ENCODE measurements at regions not wholly inside any gene's neighbourhood (a gene's known extent, or its start where the extent isn't known, plus 50 kb on each side); places are given as distances from the start of the nearest gene placed in this dataset.
A peak's percentile ranks its signal among the peaks of the same experiment; 100 is the strongest.
"Not testable (repeated sequence)": the region's sequence is repeated elsewhere in the genome, so short reads cannot be mapped to it uniquely, and the experiment has no call there.

GRCh38 chr1:866095-866494 lies 57.6 kb upstream of the SAMD11 start:
- H3K27ac ChIP-seq, result no peak overlapping the region
- no peaks in the 10 kb centered on the region for H3K4me1 ChIP-seq (ENCODE audit: insufficient read depth)
- H3K9me3 ChIP-seq (ENCODE audit: low read depth), result no peaks in the 10 kb centered on the region
- peaks cover 17% of the 10 kb centered on the region for H3K27me3 ChIP-seq
- H3K9me2 ChIP-seq (replicated peaks; ENCODE audit: insufficient read depth), result no peaks in the 10 kb centered on the region
- H3K36me3 ChIP-seq (replicated peaks; ENCODE audit: insufficient read depth, low read depth), result no peaks in the 10 kb centered on the region
- 74% methylated on average over 9 of the region's 9 CpGs for WGBS (ENCODE audit: low lambda C conversion rate, missing lambda C conversion rate)
- no peak overlapping the region for H2AFZ ChIP-seq
- H3K4me2 ChIP-seq, result no peak overlapping the region
- H3K4me3 ChIP-seq, result no peak overlapping the region
- DNase-seq (ENCODE audit: low spot score), result no peak
- TF ChIP-seq EZH2 (IDR thresholded peaks at IDR 0.05; ENCODE audit: borderline replicate concordance) (no peak), CTCF (IDR thresholded peaks at IDR 0.05; ENCODE audit: poor library complexity) (no peak), EZH2phosphoT487 (IDR thresholded peaks at IDR 0.05; ENCODE audit: low read depth, severe bottlenecking, unreplicated experiment) (no peak)
- H3K79me2 ChIP-seq, result no peaks in the 10 kb centered on the region
- no peaks in the 10 kb centered on the region for H4K20me1 ChIP-seq (ENCODE audit: insufficient read depth, poor library complexity, severe bottlenecking)

- not testable (repeated sequence) for H3K9me2 ChIP-seq (replicated peaks; ENCODE audit: insufficient read depth); H3K9me3 ChIP-seq (ENCODE audit: low read depth); H3K4me2 ChIP-seq; H3K4me3 ChIP-seq; H4K20me1 ChIP-seq (ENCODE audit: insufficient read depth, poor library complexity, severe bottlenecking); H3K4me1 ChIP-seq (ENCODE audit: insufficient read depth); H2AFZ ChIP-seq; H3K79me2 ChIP-seq; H3K36me3 ChIP-seq (replicated peaks; ENCODE audit: insufficient read depth, low read depth); DNase-seq (ENCODE audit: low spot score); H3K27ac ChIP-seq
- 80% methylated on average over 10 of the region's 33 CpGs for WGBS (ENCODE audit: low lambda C conversion rate, missing lambda C conversion rate)
- H3K27me3 ChIP-seq, result peaks cover 17% of the 10 kb centered on the region
Measured at GRCh38 chr1:866631-867299, 57.0 kb upstream of the SAMD11 start.

GRCh38 chr1:867550-867949 lies 56.2 kb upstream of the SAMD11 start:
- H3K27ac ChIP-seq; H3K4me2 ChIP-seq; H3K9me2 ChIP-seq (replicated peaks; ENCODE audit: insufficient read depth): not testable (repeated sequence)

GRCh38 chr1:869499-870244 lies 54.1 kb upstream of the SAMD11 start:
- Histone ChIP-seq H3K4me1 (ENCODE audit: insufficient read depth) (no peaks in the 10 kb centered on the region), H3K79me2 (no peaks in the 10 kb centered on the region), H3K9me2 (replicated peaks; ENCODE audit: insufficient read depth) (no peaks in the 10 kb centered on the region), H3K27ac (no peak overlapping the region), H3K4me2 (peak overlapping the region; percentile 77), H3K36me3 (replicated peaks; ENCODE audit: insufficient read depth, low read depth) (no peaks in the 10 kb centered on the region), H3K4me3 (no peak overlapping the region), H4K20me1 (ENCODE audit: insufficient read depth, poor library complexity, severe bottlenecking) (no peaks in the 10 kb centered on the region), H3K9me3 (ENCODE audit: low read depth) (no peaks in the 10 kb centered on the region), H3K27me3 (peaks cover 24% of the 10 kb centered on the region), H2AFZ (no peak overlapping the region)
- DNase-seq (ENCODE audit: low spot score), result peak; percentile 80
- 13% methylated on average over 54 of the region's 55 CpGs for WGBS (ENCODE audit: low lambda C conversion rate, missing lambda C conversion rate)
- TF ChIP-seq EZH2 (IDR thresholded peaks at IDR 0.05; ENCODE audit: borderline replicate concordance) (no peak), CTCF (IDR thresholded peaks at IDR 0.05; ENCODE audit: poor library complexity) (peak; percentile 68), EZH2phosphoT487 (IDR thresholded peaks at IDR 0.05; ENCODE audit: low read depth, severe bottlenecking, unreplicated experiment) (no peak)

More at GRCh38 chr1:867550-867949, 56.2 kb upstream of the SAMD11 start:
- peaks cover 24% of the 10 kb centered on the region for H3K27me3 ChIP-seq
- not testable (repeated sequence) for H3K4me3 ChIP-seq; H3K9me3 ChIP-seq (ENCODE audit: low read depth); H3K36me3 ChIP-seq (replicated peaks; ENCODE audit: insufficient read depth, low read depth); H4K20me1 ChIP-seq (ENCODE audit: insufficient read depth, poor library complexity, severe bottlenecking); DNase-seq (ENCODE audit: low spot score); H2AFZ ChIP-seq; H3K79me2 ChIP-seq; H3K4me1 ChIP-seq (ENCODE audit: insufficient read depth)
- 44% methylated on average over 4 of the region's 4 CpGs for WGBS (ENCODE audit: low lambda C conversion rate, missing lambda C conversion rate)
